Fibroblast of skin of scalp (primary cell): ENCODE measurements at regions not wholly inside any gene's neighbourhood (a gene's known extent, or its start where the extent isn't known, plus 50 kb on each side); places are given as distances from the start of the nearest gene placed in this dataset.
"Not testable (repeated sequence)": the region's sequence is repeated elsewhere in the genome, so short reads cannot be mapped to it uniquely, and the experiment has no call there.

ENCODE experiments used
- DNase-seq: peaks from one replicate; pipeline ENCODE4 v3.0.0-alpha.2; 2013

DNA sequence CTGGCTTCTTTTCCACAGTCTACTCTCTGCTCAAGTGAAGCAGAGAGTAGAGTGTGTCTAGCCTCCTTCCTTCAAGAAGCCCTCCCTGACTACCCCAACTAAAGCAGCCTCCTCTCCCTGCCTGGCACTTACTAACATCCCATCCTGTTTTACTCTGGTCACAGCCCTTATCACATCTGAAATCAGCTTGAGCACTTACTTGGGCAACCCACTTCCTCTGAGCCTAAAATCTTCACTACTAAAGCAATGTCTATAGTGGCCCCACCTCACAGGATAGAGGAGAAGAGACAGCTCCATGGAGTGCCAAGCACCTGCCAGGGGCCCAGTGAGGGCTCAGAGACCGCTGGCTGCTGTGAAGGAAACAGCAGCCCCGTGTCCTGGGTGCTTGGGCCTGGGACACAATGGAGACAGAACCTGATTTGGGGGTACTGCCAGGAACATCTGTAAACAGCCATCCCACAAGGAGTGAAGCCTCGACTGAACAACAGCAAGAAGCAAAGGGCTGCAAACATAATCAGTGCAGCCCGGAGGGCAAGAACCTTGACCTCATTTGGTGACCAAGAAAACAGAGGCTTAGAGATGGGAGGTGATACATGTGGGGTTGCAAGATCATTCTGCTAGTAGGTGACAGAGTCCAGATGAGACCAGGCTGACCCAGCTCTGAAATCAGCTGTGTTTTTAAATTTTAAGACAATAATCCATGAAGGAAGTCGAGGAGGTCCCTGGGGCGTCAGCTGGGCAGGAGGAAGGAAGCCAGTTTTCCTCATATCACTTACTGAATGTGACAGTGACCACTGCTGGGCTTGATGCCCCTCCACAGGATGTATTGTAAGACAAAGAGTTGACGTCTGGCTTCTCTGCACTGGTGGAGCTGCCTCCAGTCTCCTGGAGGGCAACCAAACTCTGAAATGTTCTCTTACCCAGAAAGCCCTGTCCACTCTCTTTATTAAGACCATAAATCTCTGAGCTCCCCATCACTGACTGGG lies 710.6 kb downstream of the MATN1 start:
- no peak for DNase-seq

DNA sequence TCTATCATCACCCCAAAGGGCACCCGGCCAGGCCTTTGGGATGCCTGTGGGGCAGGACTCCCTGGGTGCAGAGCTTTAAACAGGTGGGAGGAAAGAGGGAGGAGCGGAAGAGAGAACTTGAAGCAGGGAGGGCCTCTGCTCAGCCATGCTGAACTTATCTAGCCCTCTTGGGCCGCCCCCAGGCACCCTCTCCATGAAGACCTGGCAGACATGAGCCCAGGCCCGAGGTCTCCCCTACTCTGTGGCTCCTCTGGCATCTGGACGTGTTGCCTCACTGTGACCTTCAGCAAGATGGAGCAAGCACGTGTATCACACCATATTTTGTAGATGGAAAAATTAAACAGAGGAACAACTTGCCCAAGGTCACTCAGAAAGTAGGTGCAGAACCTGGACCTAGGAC lies 711.4 kb downstream of the MATN1 start:
- no peak for DNase-seq

DNA sequence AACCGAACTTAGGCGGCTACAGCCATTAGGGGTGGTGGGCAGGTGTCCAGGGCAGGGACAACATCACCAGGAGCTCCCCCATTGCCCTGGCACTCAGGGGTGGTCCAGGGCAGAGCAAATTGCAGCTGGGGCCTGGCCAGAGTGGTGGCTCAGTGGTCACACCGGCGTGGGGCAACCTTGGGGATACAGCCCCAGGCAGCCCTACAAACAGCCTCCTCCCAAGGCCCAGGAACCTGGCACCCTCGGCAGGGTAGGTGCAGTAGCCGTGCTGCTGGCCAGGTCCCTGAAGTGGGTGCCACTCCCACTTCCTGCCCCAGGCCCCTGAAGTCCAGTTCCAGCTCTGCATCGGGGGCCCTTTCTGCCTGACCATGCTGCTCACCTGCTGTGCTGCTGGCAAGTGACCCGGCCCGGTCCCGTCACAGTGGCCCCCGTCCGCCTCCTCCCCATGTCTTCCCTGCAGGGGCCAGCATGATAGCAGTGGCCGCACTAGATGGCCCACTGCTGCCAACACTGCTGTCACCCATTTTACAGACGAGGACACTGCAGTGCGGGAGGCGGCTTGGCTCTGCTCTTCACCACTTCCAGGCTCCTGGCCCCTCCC lies 712.8 kb downstream of the MATN1 start:
- DNase-seq: no peak

DNA sequence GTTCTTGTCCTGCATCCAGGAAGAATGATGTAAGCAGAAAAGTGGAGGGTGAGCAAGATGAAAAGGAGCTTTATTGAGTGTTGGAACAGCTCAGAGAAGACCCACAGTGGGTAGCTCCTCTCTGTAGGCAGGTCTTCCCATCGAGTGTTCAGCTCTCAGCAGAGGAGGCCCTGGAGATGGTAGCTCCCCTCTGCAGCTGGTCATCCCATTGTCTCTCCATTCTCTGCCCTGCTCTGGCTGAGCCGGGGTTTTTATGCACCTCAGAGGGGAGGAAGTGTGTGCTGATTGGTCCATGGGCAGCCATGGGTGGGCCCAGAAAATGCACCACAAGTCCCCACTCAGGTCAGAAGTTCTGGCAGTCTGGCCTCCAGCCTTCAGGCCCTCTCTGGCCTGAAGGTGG lies 713.7 kb downstream of the MATN1 start:
- DNase-seq: no peak

DNA sequence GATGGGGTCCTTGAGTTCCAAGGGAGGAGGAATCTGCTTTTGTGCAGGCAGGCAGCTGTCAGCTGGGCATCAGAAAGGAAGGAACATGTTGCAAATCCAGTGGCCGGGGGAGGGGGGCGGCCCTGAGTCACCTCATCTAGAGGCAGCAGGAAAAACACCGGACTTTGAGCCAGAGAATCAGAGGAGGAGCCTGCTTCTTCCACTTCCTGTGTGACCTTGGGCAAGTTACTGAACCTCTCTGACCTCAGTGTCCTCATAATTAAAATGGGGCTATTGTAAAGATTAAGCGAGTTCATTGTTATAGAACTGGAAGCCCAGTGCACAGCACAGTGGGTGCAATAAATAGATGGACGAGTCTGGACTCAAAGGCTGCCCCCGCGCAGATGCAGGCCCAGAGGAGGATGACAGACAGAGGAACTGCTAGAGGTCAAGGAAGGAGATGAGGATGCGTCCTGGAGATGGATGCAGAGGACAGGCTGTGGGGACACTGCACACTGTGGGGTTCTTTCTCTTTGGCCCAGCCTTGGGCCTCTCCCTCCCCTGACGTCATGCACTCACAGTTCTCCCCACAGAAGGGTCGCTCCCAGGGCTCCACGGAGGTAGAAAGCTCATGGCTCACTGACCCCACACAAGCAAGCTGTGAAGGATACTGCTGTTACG lies 714.3 kb downstream of the MATN1 start:
- DNase-seq: no peak

DNA sequence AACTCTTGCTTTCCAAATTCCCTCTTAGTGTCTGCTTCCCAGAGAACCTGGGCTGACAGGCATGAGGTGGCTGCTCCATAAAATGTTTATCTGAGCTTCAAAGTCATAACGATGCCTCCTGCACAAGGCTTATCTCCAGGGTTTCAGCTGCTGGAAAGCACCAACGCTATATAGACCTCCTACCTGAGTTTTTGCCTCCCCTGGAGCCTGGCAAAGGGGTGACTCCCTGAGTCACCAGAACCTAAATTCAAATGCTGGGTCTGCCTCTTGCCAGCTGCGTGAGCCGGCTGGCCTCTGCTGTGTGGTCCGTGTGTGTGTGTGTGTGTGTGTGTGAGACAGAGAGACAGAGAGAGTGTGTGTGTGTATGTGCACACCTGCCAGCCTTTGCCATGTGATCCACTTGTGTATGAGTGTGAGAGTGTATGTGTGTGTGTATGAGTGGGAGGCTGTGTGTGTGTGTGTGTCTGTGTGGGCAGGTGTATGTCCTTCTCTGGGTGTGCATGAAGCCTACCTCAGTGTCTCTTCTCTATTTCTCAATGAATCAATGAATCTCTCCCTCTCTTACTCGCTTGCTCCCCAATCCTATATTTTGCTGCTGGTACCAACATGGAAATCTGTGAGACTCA lies 714.9 kb downstream of the MATN1 start:
- DNase-seq: no peak

DNA sequence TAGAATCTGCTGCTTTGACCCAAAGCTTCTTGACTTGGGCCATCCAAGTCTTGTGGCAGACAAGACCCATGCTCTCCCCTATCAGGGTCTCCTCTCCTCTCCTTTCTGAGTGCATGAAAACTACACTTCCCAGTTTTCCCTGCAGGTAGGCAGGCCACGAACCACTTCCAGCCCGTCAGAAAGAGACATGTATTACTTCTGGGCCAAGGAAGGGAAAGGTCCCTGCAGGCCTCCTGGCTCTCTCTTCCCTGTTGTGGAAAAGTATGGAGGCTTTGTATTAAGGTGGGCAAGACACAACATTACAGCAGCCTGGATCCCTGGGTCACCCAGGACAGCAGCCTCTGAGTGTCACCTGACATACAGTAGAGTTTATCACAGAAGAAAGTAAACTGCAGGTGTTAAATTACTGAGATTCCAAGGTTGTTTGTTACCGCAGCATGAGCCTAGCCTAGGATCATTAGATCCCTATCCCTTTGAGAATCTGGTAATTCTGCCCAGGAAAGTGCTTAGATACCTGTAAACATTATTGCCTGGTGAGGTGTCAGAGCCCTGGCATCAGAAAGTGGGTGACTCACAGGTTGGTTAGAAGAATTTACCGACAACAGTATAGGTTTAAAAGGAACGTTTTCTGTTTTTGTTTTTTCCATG lies 717.3 kb downstream of the MATN1 start:
- no peak for DNase-seq

DNA sequence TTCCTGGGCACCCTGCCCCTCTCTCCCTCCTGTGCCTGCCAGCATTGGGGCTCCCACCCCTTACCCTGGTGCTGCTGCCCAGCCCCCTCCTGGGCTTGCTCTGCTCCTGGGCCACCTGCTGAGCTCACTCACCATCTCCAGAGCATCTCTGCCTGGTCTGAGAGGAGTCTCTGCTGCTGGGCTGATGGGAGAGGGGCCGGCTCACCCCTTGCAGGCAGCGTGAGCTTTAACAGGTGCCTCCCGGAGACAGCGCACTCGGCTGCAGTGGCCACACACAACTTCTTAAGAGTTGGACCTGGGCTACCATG lies 721.7 kb downstream of the MATN1 start:
- no peak for DNase-seq

DNA sequence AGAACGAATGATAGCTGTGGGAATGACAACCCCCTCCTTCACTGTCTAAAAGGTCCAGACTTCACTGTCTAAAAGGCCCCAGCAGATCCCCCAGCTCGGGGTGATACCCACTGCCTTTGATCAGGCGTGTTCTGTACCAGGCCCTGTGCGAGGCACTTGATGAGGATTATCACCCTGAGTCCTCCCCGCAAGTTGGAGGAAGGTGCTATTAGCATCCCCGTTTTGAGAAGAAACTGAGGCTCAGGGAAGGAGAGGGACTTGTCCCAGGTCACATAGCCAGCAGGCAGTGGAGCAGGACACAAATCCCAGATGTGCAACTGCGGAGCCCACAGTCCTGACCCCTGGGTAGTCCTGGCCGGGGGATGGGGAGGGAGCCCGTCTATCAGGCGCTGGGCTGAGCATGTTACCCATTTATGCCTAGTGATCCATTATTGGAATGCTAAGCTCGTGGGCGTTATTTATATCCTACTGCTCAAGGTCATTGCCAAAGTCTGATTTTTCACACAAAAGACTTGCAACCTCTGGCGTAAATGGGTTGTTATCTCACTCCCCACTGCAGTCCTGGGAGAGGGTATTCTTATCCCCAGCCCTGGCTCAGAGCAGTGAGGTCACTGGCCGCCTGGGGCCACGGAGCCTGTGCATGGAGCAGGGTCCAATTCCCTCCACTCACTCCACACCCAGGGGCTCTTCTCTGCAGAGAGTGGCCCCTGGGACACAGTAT lies 722.2 kb downstream of the MATN1 start:
- DNase-seq: no peak

DNA sequence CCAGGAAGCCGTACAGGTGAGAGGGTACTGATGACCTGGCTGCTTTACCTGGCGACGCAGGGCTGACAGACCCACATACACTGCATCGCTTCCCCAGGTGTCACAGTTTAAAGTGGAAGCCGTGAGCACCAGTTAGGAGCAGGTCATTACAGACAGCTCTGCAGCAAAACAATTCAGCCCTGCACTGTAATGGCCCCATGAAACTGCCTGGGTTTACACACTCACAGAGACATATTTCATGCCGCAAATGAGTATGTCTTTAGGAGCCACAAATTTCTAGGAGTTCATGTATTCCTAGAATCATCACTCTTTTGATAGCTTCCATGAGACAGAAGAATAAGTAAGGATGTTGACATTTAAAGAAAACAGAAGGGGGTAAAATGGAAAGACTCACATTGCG lies 723.1 kb downstream of the MATN1 start:
- DNase-seq: no peak

DNA sequence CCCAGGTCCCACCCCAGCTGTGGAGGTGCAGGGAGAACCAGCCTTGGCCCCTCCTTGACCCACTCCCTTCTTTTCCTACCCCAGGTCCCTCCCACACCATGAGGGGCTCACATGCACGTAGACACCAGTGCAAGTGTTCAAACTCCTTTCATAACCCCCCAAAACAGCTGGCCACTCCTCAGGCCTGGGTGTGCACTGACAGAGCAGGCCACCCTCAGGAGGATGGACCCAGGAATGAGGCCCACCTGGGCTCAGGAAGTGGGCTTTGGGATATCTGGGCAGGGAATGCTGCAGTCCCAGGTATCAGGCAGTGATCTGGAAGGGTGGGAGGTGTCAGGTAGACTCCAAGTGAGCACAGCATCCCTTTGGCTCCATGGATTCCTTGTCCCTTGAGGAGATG lies 723.8 kb downstream of the MATN1 start:
- DNase-seq: no peak

DNA sequence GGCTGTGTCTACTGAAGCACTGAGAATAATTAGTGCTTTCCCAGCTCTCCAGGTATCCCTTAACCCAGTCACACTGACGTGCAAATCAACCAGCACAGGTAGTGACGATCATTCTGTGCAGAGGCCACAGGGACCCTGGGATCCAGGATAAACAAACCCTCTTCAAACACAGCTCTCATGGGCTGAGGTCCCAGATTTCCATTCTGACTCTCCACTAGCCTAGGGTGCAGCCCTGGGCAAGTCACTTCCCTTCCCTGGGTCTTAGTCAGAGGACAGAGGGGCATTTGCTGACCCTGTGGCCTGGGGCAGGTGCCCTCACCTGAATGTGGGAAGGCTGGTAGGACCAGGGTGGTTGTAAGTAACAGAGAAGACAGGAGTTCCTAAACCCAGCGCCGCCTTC lies 724.7 kb downstream of the MATN1 start:
- DNase-seq: no peak

DNA sequence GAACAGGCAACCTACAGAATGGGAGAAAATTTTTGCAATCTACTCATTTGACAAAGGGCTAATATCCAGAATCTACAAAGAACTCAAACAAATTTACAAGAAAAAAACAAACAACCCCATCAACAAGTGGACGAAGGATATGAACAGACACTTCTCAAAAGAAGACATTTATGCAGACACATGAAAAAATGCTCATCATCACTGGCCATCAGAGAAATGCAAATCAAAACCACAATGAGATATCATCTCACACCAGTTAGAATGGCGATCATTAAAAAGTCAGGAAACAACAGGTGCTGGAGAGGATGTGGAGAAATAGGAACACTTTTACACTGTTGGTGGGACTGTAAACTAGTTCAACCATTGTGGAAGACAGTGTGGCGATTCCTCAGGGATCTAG lies 725.6 kb downstream of the MATN1 start:
- DNase-seq: not testable (repeated sequence)

DNA sequence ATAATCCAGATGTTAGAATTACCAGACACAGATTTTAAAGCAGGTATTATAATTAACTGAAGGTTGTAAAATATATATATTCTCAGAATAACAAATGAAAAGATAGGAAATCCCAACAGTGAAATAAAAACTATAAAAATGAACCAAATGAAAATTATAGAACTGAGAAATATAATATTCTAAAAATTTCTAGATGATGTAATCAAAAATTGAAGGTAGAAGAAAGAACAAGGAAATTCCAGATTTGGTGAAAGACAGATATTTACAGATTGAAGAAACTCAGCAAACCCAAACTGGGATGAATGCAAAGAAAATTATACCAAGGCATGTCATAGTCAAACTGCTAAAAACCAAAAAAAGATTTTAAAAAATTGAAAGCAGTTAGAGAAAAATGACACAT lies 729.4 kb downstream of the MATN1 start:
- no peak for DNase-seq

DNA sequence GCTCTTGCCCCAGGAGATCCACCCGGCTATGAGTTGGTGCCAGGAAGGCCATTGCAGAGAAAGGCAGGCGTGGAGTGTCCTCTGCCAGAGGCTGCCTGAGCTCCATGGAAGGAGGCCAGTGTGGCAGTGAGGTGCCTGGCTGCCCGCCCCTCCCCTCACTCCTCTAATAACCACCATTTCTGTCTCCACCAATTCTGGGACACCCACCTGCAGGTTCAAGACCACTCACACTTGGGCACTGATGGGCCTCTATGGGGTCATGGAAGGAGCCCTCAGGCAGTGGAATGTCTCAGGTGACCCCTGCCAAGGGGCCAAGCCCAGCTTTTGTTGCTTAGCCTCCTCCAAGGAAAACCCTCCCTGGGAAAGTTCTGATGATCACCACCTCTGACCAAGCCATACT lies 731.6 kb downstream of the MATN1 start:
- no peak for DNase-seq

DNA sequence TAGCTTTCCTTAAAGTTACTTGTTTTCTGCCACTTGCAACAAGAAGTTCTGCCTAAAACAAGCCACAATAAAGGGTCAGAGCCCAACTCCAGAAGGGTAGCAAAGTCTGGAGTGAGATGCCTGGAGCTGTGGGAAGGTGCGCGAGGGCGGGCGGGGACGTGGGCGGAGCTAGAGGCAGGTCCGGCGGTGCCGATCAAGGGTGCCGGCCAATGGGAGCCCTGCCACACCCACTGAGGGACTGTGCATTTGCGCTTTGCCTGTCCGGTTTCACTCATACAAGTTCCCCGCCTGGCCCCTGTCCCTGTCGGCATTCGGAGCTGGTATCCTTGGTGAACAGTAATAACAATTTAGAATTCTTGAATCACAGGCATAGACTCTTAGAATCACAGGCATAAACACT lies 732.4 kb downstream of the MATN1 start:
- DNase-seq: no peak

DNA sequence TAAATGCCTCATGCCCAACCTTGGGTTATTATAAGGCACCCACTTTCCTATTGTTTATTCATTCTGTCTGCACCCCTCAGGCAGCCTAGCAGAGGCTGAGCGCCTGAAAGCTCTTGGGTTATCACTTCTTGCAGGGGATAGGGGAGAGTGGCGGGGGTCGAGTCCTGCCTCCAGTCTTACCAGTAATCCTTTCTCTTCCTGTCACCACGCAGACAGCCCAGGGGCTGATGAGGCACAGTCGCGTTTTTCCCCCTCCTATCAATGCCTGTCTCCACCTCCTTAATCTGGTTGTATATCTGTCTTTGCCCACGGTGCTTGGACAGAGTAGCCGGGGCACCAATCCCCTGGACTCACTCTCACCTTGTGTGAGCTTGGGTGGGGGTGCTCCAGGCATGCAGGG lies 733.1 kb downstream of the MATN1 start:
- no peak for DNase-seq

DNA sequence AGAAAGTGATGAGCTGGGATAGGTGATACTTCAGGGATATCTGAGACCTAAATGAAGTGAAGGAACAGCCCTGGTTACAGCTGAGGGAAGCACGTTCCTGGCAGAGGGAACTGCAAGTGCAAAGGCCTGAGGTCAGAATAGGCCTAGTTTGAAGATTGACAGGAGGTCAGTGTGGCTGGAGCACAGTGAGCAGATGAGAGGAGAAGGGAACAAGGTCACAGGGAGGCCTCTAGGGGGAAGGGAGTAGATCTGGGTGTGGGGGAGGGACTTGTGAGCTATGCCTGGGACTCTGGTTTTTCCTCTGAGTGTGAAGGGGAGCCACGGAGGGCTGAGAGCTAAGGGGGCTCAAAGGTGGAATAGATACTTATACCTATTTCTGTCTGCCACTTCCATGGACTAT lies 736.4 kb downstream of the MATN1 start:
- no peak for DNase-seq

DNA sequence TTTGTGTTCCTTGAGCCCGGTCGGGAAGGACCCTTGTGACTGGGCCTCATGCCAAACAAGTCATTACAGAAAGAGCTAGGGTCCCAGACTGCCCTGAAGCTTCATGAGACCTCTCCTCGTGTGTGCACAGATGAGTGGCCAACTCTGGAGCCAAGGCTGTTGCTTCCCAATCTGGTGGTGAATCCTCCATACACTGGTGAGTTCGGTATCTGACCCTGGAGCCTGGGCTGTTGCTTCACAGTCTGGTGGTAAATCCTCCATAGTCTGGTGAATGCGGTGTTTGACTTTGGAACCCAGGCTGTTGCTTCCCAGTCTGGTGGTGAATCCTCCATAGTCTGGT lies 737.8 kb downstream of the MATN1 start:
- no peak for DNase-seq

DNA sequence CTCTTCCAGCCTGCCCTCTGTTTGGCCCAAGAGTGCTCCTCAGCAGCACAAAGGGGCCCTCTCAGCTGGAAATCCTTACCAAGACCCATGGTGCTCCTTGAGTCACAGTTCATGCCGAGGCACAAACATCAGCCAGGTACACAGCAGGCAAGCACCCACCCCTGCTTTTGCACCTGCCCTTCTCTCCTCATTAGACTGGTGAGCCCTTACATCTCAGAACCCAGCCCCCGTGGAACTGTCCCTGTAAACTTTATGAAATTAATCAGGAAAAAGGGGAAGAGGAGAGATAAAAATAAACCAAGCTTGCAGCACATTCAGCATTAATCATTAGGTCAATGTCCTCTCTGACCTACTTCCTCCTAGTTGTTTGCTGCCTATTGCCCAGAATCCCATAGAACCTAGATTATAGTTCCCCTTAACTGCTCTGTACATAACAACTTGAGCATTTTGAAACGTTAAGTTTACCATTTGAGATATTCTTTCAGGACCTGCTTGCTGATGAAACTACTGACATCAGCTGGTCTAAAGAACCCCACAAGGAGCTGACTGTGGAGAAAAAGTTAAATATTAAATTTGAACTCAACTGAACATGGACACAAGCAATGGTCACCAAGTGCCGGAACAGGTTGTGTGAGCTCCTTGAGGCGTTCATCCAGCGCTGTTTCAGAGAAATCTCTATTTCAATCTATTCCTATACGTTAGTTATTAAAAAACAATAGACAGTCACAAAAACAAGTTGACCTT lies 738.4 kb downstream of the MATN1 start:
- DNase-seq: no peak

DNA sequence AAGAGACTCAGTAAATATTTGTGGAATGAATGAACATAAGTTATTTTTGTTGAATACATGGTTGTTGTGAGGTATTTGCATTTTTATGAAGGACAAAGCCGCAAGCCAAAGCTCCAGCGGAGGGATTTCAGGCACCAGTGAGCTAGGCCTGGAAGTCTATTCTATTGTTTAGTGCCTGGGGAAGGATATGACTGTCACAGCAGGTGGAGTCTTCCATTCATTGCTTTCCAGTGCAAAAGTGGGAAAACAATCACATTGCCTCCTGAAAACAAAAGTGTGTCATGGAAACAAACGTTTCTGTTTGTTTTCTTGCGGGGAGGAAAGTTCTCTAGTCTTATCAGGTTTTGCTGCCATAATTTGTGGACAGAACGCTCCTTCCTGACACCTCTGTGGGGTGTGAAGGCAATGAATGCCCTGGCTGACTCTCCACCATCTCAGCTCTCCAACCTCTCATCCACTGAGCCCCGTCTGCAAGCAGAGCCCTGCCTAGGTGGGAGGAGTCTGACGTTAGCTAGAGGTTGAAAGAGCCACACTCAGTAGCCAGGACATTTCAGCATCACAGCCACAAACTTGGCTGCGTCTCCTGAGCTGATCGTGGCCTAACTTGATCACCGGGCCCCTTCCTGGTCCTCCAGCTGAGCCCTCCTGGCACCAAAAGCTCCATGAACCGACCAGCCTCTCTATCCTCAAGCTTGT lies 739.1 kb downstream of the MATN1 start:
- DNase-seq: no peak
